ENCODE measurements at regions not wholly inside any gene's neighbourhood (a gene's known extent, or its start where the extent isn't known, plus 50 kb on each side); places are given as distances from the start of the nearest gene placed in this dataset.

DNA sequence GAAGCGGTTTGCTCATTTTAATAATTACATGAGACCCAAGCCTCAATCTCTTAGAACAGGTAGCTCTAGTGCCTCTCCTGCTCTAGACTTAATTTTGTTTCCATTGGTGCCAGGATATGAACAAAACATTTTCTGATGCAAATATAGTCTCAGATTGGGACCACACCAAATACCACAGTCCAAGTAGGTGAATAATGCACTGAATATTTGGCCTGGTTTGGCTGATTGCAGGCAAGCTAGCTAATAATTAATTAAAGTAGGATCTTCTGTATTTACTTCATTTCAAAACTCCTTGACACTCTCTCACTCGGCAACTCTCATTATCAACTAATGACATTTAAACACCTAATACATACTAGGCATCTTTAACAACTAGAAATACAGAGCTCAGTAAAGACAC lies 219.6 kb downstream of the LTN1 start:
- DNase-seq (ENCODE audit: low spot score in 2 of 2) (no peak), ATAC-seq (no peak)
- peaks cover 6 to 18% of the 10 kb centered on the region in 2 donors for H3K9me3 Mint-ChIP-seq
- H3K27ac Mint-ChIP-seq = no peak overlapping the region
- peaks cover 13 to 24% of the 10 kb centered on the region in 2 donors for H3K36me3 Mint-ChIP-seq

DNA sequence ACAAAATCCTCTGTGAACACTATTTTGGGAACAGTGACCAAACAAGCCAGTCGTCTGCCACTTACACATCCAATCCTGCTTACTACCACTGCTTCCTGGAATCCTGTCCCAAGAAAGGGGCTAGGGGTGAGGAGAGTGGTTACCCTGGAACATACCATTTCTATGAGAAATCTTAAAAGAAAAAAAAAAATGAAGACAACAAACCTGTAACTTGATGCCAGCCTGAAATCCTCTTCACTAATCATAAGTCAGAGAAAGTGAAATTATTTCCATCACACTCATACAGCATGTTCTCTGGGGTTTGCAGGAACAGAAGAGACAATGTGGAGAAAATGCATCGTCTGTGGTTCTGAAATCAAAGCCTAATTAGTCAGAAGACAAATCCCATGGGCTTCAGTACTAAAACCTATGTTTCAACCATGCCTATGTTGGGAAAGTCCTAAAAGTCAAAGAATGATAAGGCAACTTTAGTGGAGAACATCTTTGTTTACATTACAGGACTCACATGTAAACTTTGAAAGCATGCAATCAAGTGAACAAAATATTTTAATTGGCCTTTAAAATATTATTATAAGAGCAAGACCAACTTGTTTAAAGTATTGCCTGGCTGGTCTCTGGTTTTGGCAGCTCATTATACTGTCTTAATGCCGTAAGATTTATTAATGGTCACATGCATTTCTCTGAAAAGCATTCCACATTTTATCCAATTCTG lies 220.7 kb downstream of the LTN1 start:
- ATAC-seq (peak; percentile 18 to 54), DNase-seq (ENCODE audit: low spot score in 2 of 2) (no peak)
- H3K27ac Mint-ChIP-seq = peak overlapping the region in 1 of 2 donors; percentile 66
- H3K9me3 Mint-ChIP-seq = peaks cover 8 to 22% of the 10 kb centered on the region in 2 donors
- H3K36me3 Mint-ChIP-seq = peaks cover 18 to 35% of the 10 kb centered on the region in 2 donors

DNA sequence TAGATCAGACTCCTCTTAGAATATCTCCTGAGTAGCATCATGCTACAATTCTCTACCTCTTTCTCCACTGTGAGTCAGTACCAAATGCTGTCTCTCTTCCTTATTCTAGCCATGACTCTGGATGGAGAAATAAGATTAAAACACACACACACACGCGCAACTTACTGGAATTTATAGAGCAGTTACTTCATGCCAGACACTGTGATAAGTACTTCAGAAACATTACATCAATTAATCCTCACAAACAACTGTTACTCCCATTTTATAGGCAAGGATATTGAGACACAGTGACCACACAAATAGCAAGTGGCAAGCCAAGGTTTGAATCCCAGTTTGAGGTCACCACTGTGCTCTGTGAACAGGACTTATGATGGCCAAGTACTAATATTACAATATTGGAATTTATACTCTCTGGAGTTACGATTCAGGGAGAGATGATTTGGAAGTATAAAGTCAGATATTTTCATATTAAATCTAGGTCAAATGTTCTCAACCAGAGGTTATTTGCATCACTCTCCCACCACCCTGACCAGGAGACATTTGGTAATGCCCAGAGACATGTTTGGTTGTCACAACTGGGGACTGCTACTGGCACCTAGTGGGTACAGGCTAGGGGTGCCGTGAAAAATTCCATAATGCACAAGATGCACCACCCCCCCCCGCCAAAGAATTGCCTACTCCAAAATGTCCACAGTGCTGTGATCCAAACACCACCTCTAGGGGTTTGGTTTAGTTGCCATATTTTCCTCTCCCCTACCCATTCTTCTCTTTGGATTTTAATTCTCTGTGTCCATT lies 221.6 kb downstream of the LTN1 start:
- H3K9me3 Mint-ChIP-seq = peaks cover 15 to 27% of the 10 kb centered on the region in 2 donors
- peak overlapping the region in 1 of 2 donors; percentile 1 for H3K27ac Mint-ChIP-seq
- H3K36me3 Mint-ChIP-seq = peaks cover 18 to 44% of the 10 kb centered on the region in 2 donors
- ATAC-seq = no peak
- no peak for DNase-seq (ENCODE audit: low spot score in 2 of 2)

DNA sequence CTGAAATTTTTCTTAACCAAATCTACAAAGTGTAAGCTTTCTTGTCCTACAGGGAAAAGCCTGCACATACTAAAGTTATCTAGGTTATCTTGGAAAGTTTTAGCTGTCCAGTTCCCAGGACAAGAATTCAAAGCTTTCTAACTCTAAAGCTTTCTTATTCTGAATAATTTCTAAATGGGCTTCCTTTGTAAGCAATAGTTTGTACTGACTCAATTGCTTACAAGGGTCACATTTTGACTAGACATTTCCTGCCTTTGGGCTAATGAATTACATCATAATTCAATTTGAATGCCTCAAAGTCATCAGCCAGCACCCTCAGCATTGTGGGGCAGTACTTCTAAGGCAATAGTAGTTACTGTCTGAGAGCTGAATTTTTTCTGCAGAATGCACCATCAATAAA lies 223.0 kb downstream of the LTN1 start:
- Mint-ChIP-seq H3K36me3 (peaks cover 24 to 46% of the 10 kb centered on the region in 2 donors), H3K9me3 (peaks cover 15 to 32% of the 10 kb centered on the region in 2 donors), H3K27ac (peak overlapping the region in 1 of 2 donors; percentile 95)
- DNase-seq (ENCODE audit: low spot score in 2 of 2) (peak in 1 of 2 donors; percentile 26), ATAC-seq (peak; percentile 47 to 63)

DNA sequence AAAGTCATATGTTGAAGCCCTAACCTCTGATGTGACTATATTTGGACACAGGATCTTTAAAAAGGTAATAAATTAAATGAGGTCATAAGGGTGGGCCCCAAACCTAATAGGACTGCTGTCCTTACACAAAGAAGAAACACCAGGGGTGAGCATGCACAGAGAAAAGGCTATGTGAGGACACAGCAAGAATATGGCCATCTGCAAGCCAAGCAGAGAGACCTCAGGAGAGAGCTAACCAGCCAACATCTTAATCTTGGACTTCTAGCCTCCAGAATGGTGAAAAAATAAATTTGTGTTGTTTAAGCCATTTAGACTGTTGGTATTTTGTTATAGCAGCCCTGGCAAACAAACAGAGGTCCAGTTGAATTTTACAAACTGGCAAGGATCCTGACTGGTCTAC lies 223.9 kb downstream of the LTN1 start:
- H3K27ac Mint-ChIP-seq = no peak overlapping the region
- H3K36me3 Mint-ChIP-seq = peaks cover 24 to 46% of the 10 kb centered on the region in 2 donors
- ATAC-seq (no peak), DNase-seq (ENCODE audit: low spot score in 2 of 2) (no peak)
- peaks cover 15 to 32% of the 10 kb centered on the region in 2 donors for H3K9me3 Mint-ChIP-seq

DNA sequence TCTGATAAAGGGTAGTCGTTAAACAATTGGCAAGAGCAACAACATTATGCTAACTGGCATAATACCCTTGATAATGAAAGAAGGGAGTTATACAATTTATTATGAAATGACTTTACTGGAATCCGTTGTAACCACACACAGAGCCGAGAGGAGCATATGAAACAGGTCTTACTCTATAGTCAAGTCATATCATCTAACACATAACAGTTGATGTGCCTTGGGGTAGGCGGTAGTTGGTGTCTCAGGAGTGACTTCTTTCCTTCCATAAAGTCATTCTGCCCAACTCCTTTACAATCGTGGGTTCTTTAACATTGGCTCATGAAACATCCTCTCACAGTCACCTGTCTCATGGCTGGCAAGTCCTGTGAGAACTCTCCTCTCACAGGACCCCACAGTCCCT lies 225.2 kb downstream of the LTN1 start:
- Mint-ChIP-seq H3K36me3 (peaks cover 24 to 46% of the 10 kb centered on the region in 2 donors), H3K27ac (no peak overlapping the region), H3K9me3 (peaks cover 15 to 32% of the 10 kb centered on the region in 2 donors)
- peak; percentile 59 to 82 for ATAC-seq
- DNase-seq (ENCODE audit: low spot score in 2 of 2) = peak in 1 of 2 donors; percentile 17

DNA sequence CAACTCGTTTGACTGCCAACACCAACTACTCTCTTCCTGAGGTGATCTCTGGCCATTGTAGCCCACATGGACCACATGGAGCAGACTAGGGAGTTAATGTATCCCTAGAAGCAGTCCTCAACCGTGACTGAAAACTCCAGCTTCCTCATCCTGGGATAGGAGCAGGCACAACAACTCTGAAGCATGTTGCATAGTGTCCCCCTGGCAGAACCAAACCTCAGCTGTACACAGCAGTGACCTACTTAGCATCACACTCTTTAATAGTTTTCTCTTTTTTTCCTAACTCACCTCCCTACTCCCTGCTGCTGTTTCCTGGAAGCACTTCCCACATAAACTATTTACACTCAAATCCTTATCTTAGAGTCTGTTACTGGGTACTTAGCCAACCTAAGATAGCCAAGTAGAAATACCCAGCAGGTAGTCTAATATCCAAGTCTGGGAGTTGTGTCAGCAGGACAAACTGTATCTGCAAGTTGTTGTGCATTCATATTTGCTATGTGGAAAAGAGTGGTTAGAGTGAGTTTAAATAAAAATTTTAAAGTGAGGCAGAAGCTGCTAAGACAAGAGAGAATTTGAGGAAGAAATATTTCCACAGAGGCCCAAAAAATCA lies 228.8 kb downstream of the LTN1 start:
- peaks cover 15 to 29% of the 10 kb centered on the region in 2 donors for H3K9me3 Mint-ChIP-seq
- H3K36me3 Mint-ChIP-seq = peaks cover 24 to 36% of the 10 kb centered on the region in 2 donors
- no peak overlapping the region for H3K27ac Mint-ChIP-seq
- ATAC-seq (no peak), DNase-seq (ENCODE audit: low spot score in 2 of 2) (no peak)

DNA sequence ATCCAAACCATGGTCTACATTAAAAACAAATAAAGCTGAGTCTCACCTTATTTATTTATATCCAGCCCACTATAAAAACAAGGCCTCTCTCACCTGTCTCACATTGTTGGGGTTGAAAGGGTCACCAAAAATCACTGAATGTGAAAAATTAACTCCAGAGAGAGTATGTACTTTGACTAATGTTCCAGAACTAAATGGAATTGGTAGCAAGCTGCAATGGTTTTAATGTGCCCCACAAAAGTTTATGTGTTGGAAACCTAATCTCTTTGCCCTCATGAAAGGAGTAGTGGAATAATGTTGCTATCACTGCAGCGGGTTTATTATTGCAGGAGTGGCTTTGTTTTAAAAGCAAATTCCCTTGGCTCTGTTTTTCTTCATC lies 230.3 kb downstream of the LTN1 start:
- ATAC-seq = no peak
- no peak for DNase-seq (ENCODE audit: low spot score in 2 of 2)
- Mint-ChIP-seq H3K36me3 (peaks cover 13 to 21% of the 10 kb centered on the region in 2 donors), H3K27ac (no peak overlapping the region), H3K9me3 (peaks cover 8 to 25% of the 10 kb centered on the region in 2 donors)

DNA sequence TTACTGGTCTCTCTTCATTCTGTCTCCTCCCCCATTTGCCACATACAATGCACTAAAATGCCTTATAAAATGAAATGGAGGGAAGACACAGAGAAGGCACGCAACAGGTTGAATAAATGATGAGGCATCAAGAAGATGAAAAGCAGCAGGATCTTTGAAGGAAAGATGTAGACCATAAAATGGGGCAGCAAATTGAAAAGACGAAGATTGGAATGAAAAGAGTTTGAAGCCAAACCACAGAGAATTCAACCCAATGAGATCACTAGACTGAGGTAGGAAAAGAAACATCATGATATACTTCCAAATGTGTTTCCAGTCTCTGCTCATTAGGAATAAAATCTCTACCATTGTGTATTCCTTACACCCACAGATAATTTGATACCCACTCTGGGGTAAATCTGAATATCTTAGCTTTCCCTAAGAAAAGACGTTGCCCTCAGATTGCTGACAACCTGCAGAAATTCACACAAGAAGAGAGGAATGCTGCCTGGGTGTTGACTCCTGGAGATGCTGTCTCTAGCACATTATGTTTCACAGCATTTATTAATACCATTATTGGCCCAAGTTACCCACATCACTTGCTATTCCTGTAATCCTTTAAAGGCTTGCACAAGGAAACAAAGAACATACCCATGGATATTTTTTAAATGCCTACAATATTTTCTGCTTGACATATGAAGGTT lies 230.9 kb downstream of the LTN1 start:
- peaks cover 13 to 15% of the 10 kb centered on the region in 2 donors for H3K36me3 Mint-ChIP-seq
- DNase-seq (ENCODE audit: low spot score in 2 of 2) (no peak), ATAC-seq (no peak)
- no peak overlapping the region for H3K27ac Mint-ChIP-seq
- peaks cover 5 to 25% of the 10 kb centered on the region in 2 donors for H3K9me3 Mint-ChIP-seq

DNA sequence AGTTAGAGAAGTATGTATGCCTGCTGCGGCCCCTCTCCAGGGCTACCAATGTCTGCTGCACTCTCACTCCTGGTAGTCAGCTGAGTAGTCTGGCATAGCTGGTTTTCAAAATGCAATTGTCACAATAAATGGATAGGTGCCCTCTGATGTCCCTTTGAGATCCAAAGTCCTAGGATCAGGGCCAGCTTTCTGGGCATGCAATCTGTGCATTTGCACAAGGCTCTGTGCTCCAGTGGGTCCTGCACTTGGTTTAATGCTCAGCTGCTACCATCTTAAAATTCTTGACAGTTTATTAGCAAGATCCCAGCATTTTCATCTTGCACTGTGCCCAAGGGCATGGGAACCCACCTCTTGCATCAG lies 233.8 kb downstream of the LTN1 start:
- Mint-ChIP-seq H3K27ac (no peak overlapping the region), H3K36me3 (peaks cover 0 to 6% of the 10 kb centered on the region in 2 donors)
- ATAC-seq = no peak

DNA sequence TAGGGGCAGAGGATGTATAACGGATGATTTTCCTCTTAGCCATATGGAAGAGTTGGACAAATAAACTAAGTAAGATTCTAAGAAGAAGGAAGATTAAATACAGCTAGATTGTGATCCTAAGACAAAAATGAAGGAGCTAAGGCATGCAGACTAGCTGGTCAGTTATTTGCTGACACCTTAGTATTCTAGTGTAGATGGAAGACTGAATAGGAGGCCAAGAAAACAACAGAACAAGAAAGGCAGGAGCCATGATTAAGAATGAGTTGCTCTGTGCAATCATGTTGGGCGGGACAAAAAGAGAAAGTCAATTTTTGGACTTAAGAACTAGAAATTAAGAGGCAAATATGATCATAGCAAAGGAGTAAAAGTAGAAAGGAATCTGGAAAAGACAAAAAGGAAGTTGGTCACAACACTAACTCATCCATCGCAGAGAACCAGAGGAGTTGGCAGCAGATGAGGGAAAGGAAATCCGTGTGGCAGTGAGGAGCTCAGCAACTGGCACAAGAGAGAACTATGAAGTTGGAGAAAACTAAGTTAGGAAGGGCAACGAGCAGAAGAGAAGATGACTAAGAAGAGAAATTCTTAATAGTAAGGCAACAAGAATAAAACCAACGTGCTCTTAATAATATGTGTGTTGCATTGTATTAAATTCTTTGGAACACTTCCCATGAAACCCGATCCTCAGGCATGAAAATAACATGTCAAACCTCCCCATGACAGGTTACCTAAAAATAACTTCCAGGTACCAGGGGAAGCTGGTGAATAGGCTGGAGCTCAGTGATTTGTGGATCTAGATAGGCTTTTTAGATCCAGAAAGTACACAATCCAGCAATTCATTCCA lies 234.4 kb downstream of the LTN1 start:
- DNase-seq (ENCODE audit: low spot score in 2 of 2) (no peak), ATAC-seq (no peak)
- H3K9me3 Mint-ChIP-seq = peaks cover 0 to 10% of the 10 kb centered on the region in 2 donors
- H3K36me3 Mint-ChIP-seq = peaks cover 0 to 6% of the 10 kb centered on the region in 2 donors
- H3K27ac Mint-ChIP-seq = no peak overlapping the region

More for the DNA sequence above, 233.8 kb downstream of the LTN1 start:
- DNase-seq (ENCODE audit: low spot score in 2 of 2) = no peak
- peaks cover 0 to 10% of the 10 kb centered on the region in 2 donors for H3K9me3 Mint-ChIP-seq

DNA sequence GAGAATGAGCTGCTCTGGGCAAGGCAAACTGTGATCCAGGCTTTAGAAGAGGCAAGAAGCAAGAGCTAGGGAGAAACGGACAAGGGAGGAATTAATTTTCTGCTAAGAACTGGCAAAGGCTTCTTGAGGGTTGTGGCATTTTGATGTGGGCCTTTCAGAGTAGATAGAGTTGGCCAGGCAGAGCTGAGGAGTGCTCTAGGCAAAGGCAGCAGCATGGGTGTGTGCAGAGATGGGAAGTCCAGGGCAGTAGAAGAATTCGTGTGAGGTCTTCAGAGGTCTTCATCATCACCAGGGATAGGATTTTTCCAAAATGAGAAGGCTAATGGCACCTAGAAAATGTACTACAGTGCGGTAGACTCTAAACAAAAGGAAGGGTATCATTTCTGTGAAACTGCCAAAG lies 237.8 kb downstream of the LTN1 start:
- peaks cover 0 to 8% of the 10 kb centered on the region in 2 donors for H3K9me3 Mint-ChIP-seq
- peaks cover 0 to 3% of the 10 kb centered on the region in 2 donors for H3K36me3 Mint-ChIP-seq
- ATAC-seq (no peak), DNase-seq (ENCODE audit: low spot score in 2 of 2) (no peak)
- no peak overlapping the region for H3K27ac Mint-ChIP-seq

DNA sequence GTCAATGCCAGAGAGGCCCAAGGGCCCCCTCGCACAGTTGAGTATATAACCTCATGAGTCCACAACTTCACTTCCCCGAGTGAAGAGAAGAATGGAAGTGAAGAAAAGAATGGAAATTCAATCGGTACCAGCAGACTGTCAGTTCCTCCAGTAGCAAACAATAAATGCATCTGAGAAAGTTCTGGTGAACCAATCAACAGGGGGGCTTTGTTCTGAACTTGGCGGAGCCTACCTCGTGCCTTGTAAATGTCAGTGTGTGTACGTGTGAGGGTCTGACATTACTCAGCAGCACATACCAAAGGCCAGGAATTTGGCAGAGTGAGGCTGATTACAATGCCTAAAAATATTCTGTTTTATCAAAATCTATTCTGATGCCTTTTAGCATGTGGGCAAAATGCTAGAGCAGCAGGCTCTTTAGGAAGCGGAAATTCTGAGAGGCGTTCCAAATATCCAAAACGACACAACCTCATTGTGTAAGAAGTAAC lies 238.5 kb downstream of the LTN1 start:
- ATAC-seq = no peak
- Mint-ChIP-seq H3K27ac (no peak overlapping the region), H3K36me3 (no peaks in the 10 kb centered on the region), H3K9me3 (peaks cover 0 to 5% of the 10 kb centered on the region in 2 donors)
- no peak for DNase-seq (ENCODE audit: low spot score in 2 of 2)

DNA sequence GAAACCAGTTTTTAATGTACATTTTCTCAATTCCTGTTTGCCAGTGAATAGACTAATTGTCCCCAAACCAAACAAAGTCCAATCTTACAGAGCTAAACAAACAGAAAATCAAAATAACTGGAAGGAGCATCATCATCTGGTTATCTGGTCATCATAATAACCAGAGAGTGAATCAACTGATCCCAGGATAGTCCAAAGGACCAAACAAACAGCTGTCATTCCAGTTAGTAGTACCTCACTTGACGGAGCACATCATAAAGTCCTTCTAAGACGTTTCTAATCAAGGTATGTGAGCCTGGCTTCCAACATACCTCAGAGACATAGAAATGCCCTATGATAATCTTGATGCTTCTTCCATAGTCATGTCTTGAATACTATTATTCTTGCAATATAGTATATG lies 240.5 kb downstream of the LTN1 start:
- Mint-ChIP-seq H3K36me3 (no peaks in the 10 kb centered on the region), H3K9me3 (no peaks in the 10 kb centered on the region), H3K27ac (no peak overlapping the region)
- DNase-seq (ENCODE audit: low spot score in 2 of 2) (no peak), ATAC-seq (no peak)

DNA sequence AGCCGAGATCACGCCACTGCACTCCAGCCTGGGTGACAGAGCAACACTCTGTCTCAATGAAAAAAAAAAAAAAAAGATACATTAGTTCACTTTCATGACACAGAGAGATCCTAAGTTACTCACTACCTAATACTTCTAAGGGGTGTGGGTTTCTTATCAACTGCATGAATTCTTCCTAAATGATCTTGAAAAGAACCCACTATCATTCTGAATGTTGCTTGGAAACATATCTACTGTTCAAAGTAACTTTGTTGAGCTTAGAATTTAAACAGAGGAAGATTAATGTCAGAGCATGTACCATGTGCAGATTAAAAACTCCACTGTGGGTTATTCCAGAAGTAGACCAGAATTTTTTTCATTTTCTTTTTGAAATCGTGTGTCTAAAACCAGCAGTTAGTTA lies 241.5 kb downstream of the LTN1 start:
- H3K27ac Mint-ChIP-seq = no peak overlapping the region
- ATAC-seq (peak in 1 of 2 donors; percentile 61), DNase-seq (ENCODE audit: low spot score in 2 of 2) (no peak)
- H3K9me3 Mint-ChIP-seq = no peaks in the 10 kb centered on the region
- no peaks in the 10 kb centered on the region for H3K36me3 Mint-ChIP-seq

DNA sequence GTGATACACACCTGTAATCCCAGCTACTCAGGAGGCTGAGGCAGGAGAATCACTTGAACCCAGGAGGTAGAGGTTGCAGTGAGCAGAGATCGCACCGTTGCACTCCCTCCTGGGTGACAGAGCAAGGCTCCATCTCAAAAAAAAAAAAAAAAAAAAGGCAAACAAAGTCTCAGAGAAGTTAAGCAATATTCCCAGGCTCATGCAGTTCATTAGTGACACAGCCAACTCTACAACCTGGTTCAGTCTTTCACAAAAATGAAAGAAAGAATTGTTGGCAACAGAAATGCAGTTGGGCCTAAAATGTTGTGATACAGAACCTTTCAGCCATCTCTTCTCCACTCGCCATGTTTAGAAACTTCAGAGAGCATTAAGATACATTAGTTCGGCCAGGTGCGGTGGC lies 242.1 kb downstream of the LTN1 start:
- DNase-seq (ENCODE audit: low spot score in 2 of 2) (no peak), ATAC-seq (no peak)
- no peaks in the 10 kb centered on the region for H3K36me3 Mint-ChIP-seq
- no peak overlapping the region for H3K27ac Mint-ChIP-seq
- H3K9me3 Mint-ChIP-seq = no peaks in the 10 kb centered on the region

Data from activated naive CD4-positive, alpha-beta T cell treated with anti-CD3 and anti-CD28 coated beads, Interleukin-2, amount 50 U/mL, for 72 hours (primary cell).